Transverse colon (tissue), 4 donors: ENCODE measurements at regions not wholly inside any gene's neighbourhood (a gene's known extent, or its start where the extent isn't known, plus 50 kb on each side); places are given as distances from the start of the nearest gene placed in this dataset.

Source experiments
- CTCF ChIP-seq, 5 experiments: fragments of 200-600 bp in 3 of 5; fragments of 450-650 bp in 2 of 5; sonication (generic) in 3 of 5; IDR thresholded peaks; 1 replicate in 2 of 5; 2 replicates in 3 of 5; pipeline ENCODE4 v1.5.1; 2016 to 2017; ENCODE audit warnings: antibody characterized with exemption in 5 of 5, inconsistent platforms in 3 of 5, mild to moderate bottlenecking in 2 of 5, moderate library complexity in 1 of 5
- POLR2AphosphoS5 ChIP-seq, 3 donors: sonication (generic); formaldehyde crosslinking; IDR thresholded peaks; one replicate each; pipeline ENCODE4 v1.6.1; 2016; ENCODE audit warnings: antibody characterized with exemption in 3 of 3

GRCh38 chr13:103859952-103860351 is 793.7 kb upstream of the SLC10A2 start:
- TF ChIP-seq CTCF (IDR thresholded peaks at IDR 0.05): no peak
- no peak for TF ChIP-seq POLR2AphosphoS5 (IDR thresholded peaks at IDR 0.05)
